ENCODE measurements at regions not wholly inside any gene's neighbourhood (a gene's known extent, or its start where the extent isn't known, plus 50 kb on each side); places are given as distances from the start of the nearest gene placed in this dataset.

DNA sequence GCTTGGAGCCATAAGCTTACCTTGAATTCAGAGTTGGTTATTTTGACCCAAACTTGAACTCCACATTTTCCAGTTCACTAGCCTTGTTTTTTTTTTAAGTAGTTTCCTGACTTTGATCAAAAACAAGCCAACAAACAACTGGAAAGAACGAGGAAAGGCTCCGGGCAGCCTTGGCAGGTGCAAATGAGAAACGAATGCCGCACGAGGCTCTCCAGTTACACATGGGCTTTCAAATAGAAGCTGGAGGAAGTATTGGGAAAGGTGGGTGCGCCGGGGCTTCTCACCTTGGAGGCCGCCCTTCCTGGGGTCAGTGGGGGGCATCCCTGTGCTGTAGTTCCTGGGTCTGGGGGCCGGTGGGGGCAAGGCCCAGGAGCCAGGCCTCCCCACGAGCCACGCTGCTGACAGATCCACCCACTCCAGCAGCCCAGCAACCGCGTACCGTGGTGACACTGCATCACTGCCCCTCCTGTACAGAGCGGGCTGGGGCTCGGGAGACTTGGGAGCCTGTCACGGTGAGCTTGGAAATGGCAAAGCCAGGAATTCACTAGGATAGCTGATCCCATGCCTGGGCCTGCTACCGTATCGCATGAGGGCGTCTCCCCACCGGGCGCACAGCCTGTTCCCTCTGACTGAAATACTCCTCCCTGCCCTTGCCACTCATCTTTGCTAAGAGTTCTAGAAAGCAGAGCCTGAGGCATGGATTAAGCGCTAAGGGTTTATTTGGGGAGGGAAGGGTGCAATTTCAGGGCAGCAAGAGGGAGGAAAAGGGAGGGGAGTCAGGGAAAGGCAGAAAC is 50.9 kb upstream of the ADRA2C start:
- no peak for TF ChIP-seq CTCF (IDR thresholded peaks at IDR 0.05; ENCODE audit: poor library complexity)
- no peak for TF ChIP-seq EZH2phosphoT487 (IDR thresholded peaks at IDR 0.05; ENCODE audit: low read depth, severe bottlenecking, unreplicated experiment)

All from hepatocyte (in vitro differentiated cells).